Loucy (cell line): ENCODE measurements at regions not wholly inside any gene's neighbourhood (a gene's known extent, or its start where the extent isn't known, plus 50 kb on each side); places are given as distances from the start of the nearest gene placed in this dataset.
A peak's percentile ranks its signal among the peaks of the same experiment; 100 is the strongest.

Source experiments
- H2AFZ ChIP-seq: fragments of 200-600 bp; sonication (generic); 2 replicates; pipeline ENCODE4 v1.6.0; 2016; ENCODE audit warnings: antibody characterized with exemption, mild to moderate bottlenecking, low read length, moderate library complexity
- H3F3A ChIP-seq: fragments of 200-600 bp; 2 replicates; pipeline ENCODE4 v1.6.0; 2016; ENCODE audit warnings: antibody characterized with exemption, low read depth, mild to moderate bottlenecking
- H3K27me3 ChIP-seq: fragments of 200-600 bp; sonication (generic); 2 replicates; pipeline ENCODE4 v1.6.1; 2014; ENCODE audit warnings: low read length, mild to moderate bottlenecking; ENCODE audit not compliant: insufficient read depth, poor library complexity, severe bottlenecking
- H3K36me3 ChIP-seq: fragments of 200-600 bp; sonication (generic); 2 replicates; pipeline ENCODE4 v1.6.1; 2016; ENCODE audit warnings: low read length; ENCODE audit not compliant: insufficient read depth
- H3K4me1 ChIP-seq: fragments of 200-600 bp; sonication (generic); 2 replicates; pipeline ENCODE4 v1.5.1; 2014; ENCODE audit warnings: low read length, mild to moderate bottlenecking; ENCODE audit not compliant: insufficient read depth, poor library complexity, severe bottlenecking
- H3K4me2 ChIP-seq: fragments of 200-600 bp; sonication (generic); 2 replicates; pipeline ENCODE4 v1.6.0; 2014; ENCODE audit warnings: antibody characterized with exemption, low read length, low read depth, mild to moderate bottlenecking; ENCODE audit not compliant: poor library complexity, severe bottlenecking
- H3K4me3 ChIP-seq: fragments of 200-600 bp; sonication (generic); 2 replicates; pipeline ENCODE4 v1.5.1; 2014; ENCODE audit warnings: low read length, mild to moderate bottlenecking, mixed read lengths; ENCODE audit not compliant: poor library complexity, severe bottlenecking
- H3K79me2 ChIP-seq: fragments of 200-600 bp; sonication (generic); 2 replicates; pipeline ENCODE4 v1.6.1; 2014; ENCODE audit warnings: low read length; ENCODE audit not compliant: insufficient read depth
- H3K9ac ChIP-seq: fragments of 200-600 bp; sonication (generic); 2 replicates; pipeline ENCODE4 v1.6.0; 2014; ENCODE audit warnings: mild to moderate bottlenecking, low read depth, low read length, moderate library complexity; ENCODE audit not compliant: poor library complexity, severe bottlenecking
- H3K9me2 ChIP-seq: fragments of 200-600 bp; sonication (generic); replicated peaks from 2 replicates; pipeline ENCODE4 v1.6.1; 2016; ENCODE audit warnings: low read depth, low read length, mixed read lengths
- H3K9me3 ChIP-seq: fragments of 200-600 bp; sonication (generic); 2 replicates; pipeline ENCODE4 v1.6.1; 2014; ENCODE audit warnings: mild to moderate bottlenecking, antibody characterized with exemption, low read length, low read depth; ENCODE audit not compliant: insufficient read depth
- H4K20me1 ChIP-seq: fragments of 200-600 bp; sonication (generic); 2 replicates; pipeline ENCODE4 v1.6.0; 2014; ENCODE audit warnings: antibody characterized with exemption, low read length, mild to moderate bottlenecking; ENCODE audit not compliant: insufficient read depth, poor library complexity, severe bottlenecking
- CTCF ChIP-seq: fragments of 200-600 bp; sonication (generic); conservative IDR thresholded peaks from 2 replicates; pipeline ENCODE4 v1.5.1; 2014; ENCODE audit warnings: mild to moderate bottlenecking, antibody characterized with exemption, low read length
- EZH2phosphoT487 ChIP-seq: fragments of 200-600 bp; IDR thresholded peaks from 2 replicates; pipeline ENCODE4 v1.6.1; 2018; ENCODE audit warnings: antibody characterized with exemption, mild to moderate bottlenecking, moderate library complexity, borderline replicate concordance

DNA sequence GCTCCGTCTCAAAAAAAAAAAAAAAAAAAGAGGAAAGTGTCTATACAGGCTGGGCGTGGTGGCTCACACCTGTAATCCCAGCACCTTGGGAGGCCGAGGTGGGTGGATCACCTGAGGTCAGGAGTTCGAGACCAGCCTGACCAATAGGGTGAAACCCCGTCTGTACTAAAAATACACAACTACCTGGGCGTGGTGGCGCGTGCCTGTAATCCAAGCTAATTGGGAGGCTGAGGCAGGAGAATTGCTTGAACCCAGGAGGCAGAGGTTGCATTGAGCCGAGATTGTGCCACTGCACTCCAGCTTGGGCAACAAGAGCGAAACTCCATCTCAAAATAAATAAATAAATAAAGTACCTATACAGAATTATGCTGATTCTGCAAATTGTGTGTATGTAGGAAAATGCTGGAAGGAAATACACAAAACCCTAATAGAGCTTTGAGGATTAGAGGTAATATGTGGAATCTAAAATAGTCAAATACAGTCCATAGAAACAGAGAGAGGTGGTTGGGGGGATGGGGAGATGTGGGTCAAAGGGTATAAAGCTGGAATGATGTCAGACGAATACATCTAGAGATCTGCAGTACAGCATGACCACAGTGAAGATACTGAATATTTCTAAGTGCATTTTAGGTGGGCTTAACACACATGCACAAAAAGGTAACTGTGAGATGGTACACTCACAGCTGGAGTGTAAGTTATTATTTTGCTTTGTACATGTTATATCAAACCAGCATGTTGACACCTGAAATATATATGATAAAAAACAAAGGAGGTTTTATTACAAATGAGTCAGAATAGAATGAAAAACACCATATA is 174.5 kb upstream of the KLF14 start:
- peaks cover 5% of the 10 kb centered on the region for H4K20me1 ChIP-seq
- H3K4me2 ChIP-seq: peak overlapping the region; percentile 73
- no peaks in the 10 kb centered on the region for H3K9me2 ChIP-seq
- peaks cover 24% of the 10 kb centered on the region; the same call in 1 of the 2 replicates for H3K79me2 ChIP-seq
- no peaks in the 10 kb centered on the region for H3K36me3 ChIP-seq
- no peak overlapping the region for H3K9ac ChIP-seq
- no peak overlapping the region for H3K4me3 ChIP-seq
- H3F3A ChIP-seq: peaks cover 7% of the 10 kb centered on the region; the same call in 1 of the 2 replicates
- H3K4me1 ChIP-seq: peaks cover 57% of the 10 kb centered on the region
- no peaks in the 10 kb centered on the region for H3K9me3 ChIP-seq
- TF ChIP-seq EZH2phosphoT487: no peak
- H3K27me3 ChIP-seq: no peaks in the 10 kb centered on the region
- no peak overlapping the region for H2AFZ ChIP-seq

- Histone ChIP-seq H3K36me3 (no peaks in the 10 kb centered on the region), H3K4me2 (peak overlapping the region; percentile 73), H3K79me2 (peaks cover 24% of the 10 kb centered on the region; the same call in 1 of the 2 replicates), H4K20me1 (peaks cover 5% of the 10 kb centered on the region), H3K9me3 (no peaks in the 10 kb centered on the region), H3K9ac (no peak overlapping the region), H2AFZ (no peak overlapping the region), H3K9me2 (no peaks in the 10 kb centered on the region), H3K4me1 (peaks cover 64% of the 10 kb centered on the region), H3F3A (peaks cover 7% of the 10 kb centered on the region; the same call in 1 of the 2 replicates), H3K27me3 (no peaks in the 10 kb centered on the region), H3K4me3 (no peak overlapping the region)
- TF ChIP-seq EZH2phosphoT487 (no peak), CTCF (no peak)
Observed at GRCh38 chr7:130909161-130909836, 175.3 kb upstream of the KLF14 start.

GRCh38 chr7:130909881-130910672 is 176.1 kb upstream of the KLF14 start:
- H3K36me3 ChIP-seq: no peaks in the 10 kb centered on the region
- H3K9me2 ChIP-seq: no peaks in the 10 kb centered on the region
- peak overlapping the region; percentile 73 for H3K4me2 ChIP-seq
- peaks cover 24% of the 10 kb centered on the region; the same call in 1 of the 2 replicates for H3K79me2 ChIP-seq
- no peaks in the 10 kb centered on the region for H3K9me3 ChIP-seq
- peaks cover 7% of the 10 kb centered on the region; the same call in 1 of the 2 replicates for H3F3A ChIP-seq
- H3K4me1 ChIP-seq: peaks cover 71% of the 10 kb centered on the region
- peak overlapping the region; percentile 81 for H3K9ac ChIP-seq
- TF ChIP-seq EZH2phosphoT487: no peak
- no peak for TF ChIP-seq CTCF
- no peak overlapping the region for H2AFZ ChIP-seq
- H3K27me3 ChIP-seq: no peaks in the 10 kb centered on the region
- H4K20me1 ChIP-seq: peaks cover 5% of the 10 kb centered on the region
- H3K4me3 ChIP-seq: peak overlapping the region; percentile 90
